GM19193 (cell line): ENCODE measurements at regions not wholly inside any gene's neighbourhood (a gene's known extent, or its start where the extent isn't known, plus 50 kb on each side); places are given as distances from the start of the nearest gene placed in this dataset.

Source experiments
- POLR2A ChIP-seq: IDR thresholded peaks from 4 replicates; pipeline ENCODE4 v1.6.1; 2011; ENCODE audit not compliant: insufficient read depth, insufficient read length; ENCODE audit errors: extremely low read depth

GRCh38 chr2:145399131-145399530 lies 879.2 kb upstream of the ZEB2 start:
- no peak for TF ChIP-seq POLR2A

GRCh38 chr2:145394181-145394580 lies 874.3 kb upstream of the ZEB2 start:
- no peak for TF ChIP-seq POLR2A

- no peak for TF ChIP-seq POLR2A
Measured at GRCh38 chr2:145386973-145387372, 867.1 kb upstream of the ZEB2 start.

GRCh38 chr2:145383961-145384360 lies 864.0 kb upstream of the ZEB2 start:
- TF ChIP-seq POLR2A = no peak

GRCh38 chr2:145380436-145381017 lies 860.6 kb upstream of the ZEB2 start:
- TF ChIP-seq POLR2A = no peak

GRCh38 chr2:145379934-145380333 lies 860.0 kb upstream of the ZEB2 start:
- TF ChIP-seq POLR2A = no peak

- TF ChIP-seq POLR2A = no peak
Measured at GRCh38 chr2:145374165-145374564, 854.2 kb upstream of the ZEB2 start.

- no peak for TF ChIP-seq POLR2A
Measured at GRCh38 chr2:145366341-145366740, 846.4 kb upstream of the ZEB2 start.

GRCh38 chr2:145360129-145360790 lies 840.3 kb upstream of the ZEB2 start:
- no peak for TF ChIP-seq POLR2A

- TF ChIP-seq POLR2A = no peak
Measured at GRCh38 chr2:145359561-145359960, 839.6 kb upstream of the ZEB2 start.

GRCh38 chr2:145356056-145356455 lies 836.1 kb upstream of the ZEB2 start:
- no peak for TF ChIP-seq POLR2A

- no peak for TF ChIP-seq POLR2A
Measured at GRCh38 chr2:145352484-145352883, 832.6 kb upstream of the ZEB2 start.

- no peak for TF ChIP-seq POLR2A
Measured at GRCh38 chr2:145351864-145352425, 832.0 kb upstream of the ZEB2 start.

- no peak for TF ChIP-seq POLR2A
Measured at GRCh38 chr2:145350011-145350410, 830.1 kb upstream of the ZEB2 start.

GRCh38 chr2:145344076-145344724 lies 824.3 kb upstream of the ZEB2 start:
- TF ChIP-seq POLR2A = no peak

GRCh38 chr2:145343287-145343686 lies 823.4 kb upstream of the ZEB2 start:
- TF ChIP-seq POLR2A = no peak

GRCh38 chr2:145341536-145341935 lies 821.6 kb upstream of the ZEB2 start:
- TF ChIP-seq POLR2A = no peak

GRCh38 chr2:145339646-145340045 lies 819.7 kb upstream of the ZEB2 start:
- TF ChIP-seq POLR2A = no peak
